ENCODE measurements at regions not wholly inside any gene's neighbourhood (a gene's known extent, or its start where the extent isn't known, plus 50 kb on each side); places are given as distances from the start of the nearest gene placed in this dataset.

- peak; percentile 98 for DNase-seq
These were observed 246.1 kb downstream of the KLF6 start for GRCh38 chr10:3538656-3539531.

- peak; percentile 29 for DNase-seq
These were observed 246.7 kb downstream of the KLF6 start for GRCh38 chr10:3538291-3538655.

- peak; percentile 15 for DNase-seq
These were observed 247.5 kb downstream of the KLF6 start for GRCh38 chr10:3537518-3537917.

- no peak for DNase-seq
These were observed 250.0 kb downstream of the KLF6 start for GRCh38 chr10:3535001-3535400.

- peak; percentile 8 for DNase-seq
These were observed 250.6 kb downstream of the KLF6 start for GRCh38 chr10:3534433-3534832.

- DNase-seq: no peak
These were observed 251.7 kb downstream of the KLF6 start for GRCh38 chr10:3533296-3533695.

GRCh38 chr10:3532644-3533043, 252.4 kb downstream of the KLF6 start:
- peak; percentile 36 for DNase-seq

GRCh38 chr10:3531670-3532069, 253.3 kb downstream of the KLF6 start:
- DNase-seq: no peak

GRCh38 chr10:3530783-3531645, 254.0 kb downstream of the KLF6 start:
- DNase-seq: peak; percentile 27

- DNase-seq: no peak
These were observed 254.7 kb downstream of the KLF6 start for GRCh38 chr10:3530346-3530745.

GRCh38 chr10:3529691-3530090, 255.3 kb downstream of the KLF6 start:
- no peak for DNase-seq

- DNase-seq: no peak
These were observed 256.1 kb downstream of the KLF6 start for GRCh38 chr10:3528823-3529403.

- DNase-seq: peak; percentile 15
These were observed 256.7 kb downstream of the KLF6 start for GRCh38 chr10:3528271-3528670.

- DNase-seq: peak; percentile 62
These were observed 257.1 kb downstream of the KLF6 start for GRCh38 chr10:3527869-3528268.

GRCh38 chr10:3526727-3527501, 258.1 kb downstream of the KLF6 start:
- DNase-seq: peak; percentile 92

GRCh38 chr10:3525832-3526449, 259.1 kb downstream of the KLF6 start:
- DNase-seq: peak; percentile 96

GRCh38 chr10:3524086-3524960, 260.7 kb downstream of the KLF6 start:
- no peak for DNase-seq

- no peak for DNase-seq
These were observed 261.5 kb downstream of the KLF6 start for GRCh38 chr10:3523309-3524050.

- DNase-seq: no peak
These were observed 268.1 kb downstream of the KLF6 start for GRCh38 chr10:3516923-3517255.

- peak; percentile 70 for DNase-seq
These were observed 268.6 kb downstream of the KLF6 start for GRCh38 chr10:3516234-3516922.
